ENCODE measurements at regions not wholly inside any gene's neighbourhood (a gene's known extent, or its start where the extent isn't known, plus 50 kb on each side); places are given as distances from the start of the nearest gene placed in this dataset.

- Histone ChIP-seq H3K9ac (ENCODE audit: extremely low read depth, insufficient read length, low read length) (no peak overlapping the region), H3T11ph (ENCODE audit: low read length) (no peak overlapping the region), H2BK5ac (ENCODE audit: insufficient read length, low read length) (no peak overlapping the region), H3K9me3 (ENCODE audit: control insufficient read depth, low read depth, low read length) (no peaks in the 10 kb centered on the region), H2BK20ac (ENCODE audit: low read depth, low read length, poor library complexity, severe bottlenecking) (no peak overlapping the region), H3K56ac (ENCODE audit: insufficient read length, low read depth, low read length) (no peak overlapping the region), H3K23ac (ENCODE audit: insufficient read length, low read depth, low read length) (no peak overlapping the region), H3K4ac (ENCODE audit: low read depth, low read length) (no peak overlapping the region), H3K79me2 (ENCODE audit: insufficient read depth, low read length) (no peaks in the 10 kb centered on the region), H3K14ac (ENCODE audit: insufficient read depth, low read length) (no peak overlapping the region), H2BK12ac (ENCODE audit: insufficient read length, low read depth, low read length) (no peak overlapping the region), H4K91ac (ENCODE audit: insufficient read length, low read depth, low read length) (no peak overlapping the region), H3K18ac (ENCODE audit: insufficient read length, low read depth, low read length) (no peak overlapping the region), H2BK120ac (ENCODE audit: low read depth, low read length, poor library complexity, severe bottlenecking) (no peak overlapping the region), H4K20me1 (ENCODE audit: control insufficient read depth, insufficient read depth, insufficient read length) (no peaks in the 10 kb centered on the region), H3K4me2 (ENCODE audit: insufficient read depth, insufficient read length, low read length) (no peak overlapping the region), H3K27ac (ENCODE audit: insufficient read length, low read depth, low read length) (no peak overlapping the region), H3K23me2 (ENCODE audit: insufficient read length, low read depth, low read length, poor library complexity, severe bottlenecking) (no peaks in the 10 kb centered on the region), H2BK15ac (ENCODE audit: low read depth, low read length) (no peak overlapping the region), H4K5ac (ENCODE audit: insufficient read length, low read depth, low read length) (no peak overlapping the region), H3K4me1 (ENCODE audit: insufficient read depth, low read length) (no peaks in the 10 kb centered on the region), H3K27me3 (ENCODE audit: insufficient read depth, low read length) (no peaks in the 10 kb centered on the region), H3K79me1 (ENCODE audit: insufficient read depth, low read depth, low read length, poor library complexity, severe bottlenecking) (no peaks in the 10 kb centered on the region), H4K8ac (replicated peaks; ENCODE audit: insufficient read length, low read depth, low read length) (no peak overlapping the region), H2AK5ac (ENCODE audit: insufficient read length, low read length) (no peak overlapping the region), H2AFZ (ENCODE audit: low read length) (no peak overlapping the region)
- Mint-ChIP-seq H3K9me3 (peaks cover 5% of the 10 kb centered on the region in 2 experiments), H3K36me3 (ENCODE audit: insufficient read depth in 1 of 3, low read depth in 3 of 3) (peaks cover 4 to 5% (median 5%) of the 10 kb centered on the region in 3 experiments), H3K27ac (no peak overlapping the region), H3K27me3 (ENCODE audit: low read depth) (peaks cover under 1% of the 10 kb centered on the region; the same call in 1 of the 2 replicates), H3K4me3 (no peak overlapping the region), H3K4me1 (no peaks in the 10 kb centered on the region)
- no CpG with 5 or more reads among the region's 1 CpG for WGBS (ENCODE audit: extremely low coverage, insufficient read length, low lambda C conversion rate)
- no peak for DNase-seq
- no peak for TF ChIP-seq CTCF (conservative IDR thresholded peaks at IDR 0.05)
These were observed 1083.9 kb downstream of the DIPK2A start for GRCh38 chr3:145055375-145056076.

Data from H9 (cell line).